T-helper 9 cell (primary cell): ENCODE measurements at regions not wholly inside any gene's neighbourhood (a gene's known extent, or its start where the extent isn't known, plus 50 kb on each side); places are given as distances from the start of the nearest gene placed in this dataset.
"Not testable (repeated sequence)": the region's sequence is repeated elsewhere in the genome, so short reads cannot be mapped to it uniquely, and the experiment has no call there.

Source experiments
- DNase-seq: peaks from one replicate; pipeline ENCODE4 v3.0.0-alpha.2; 2020

DNA sequence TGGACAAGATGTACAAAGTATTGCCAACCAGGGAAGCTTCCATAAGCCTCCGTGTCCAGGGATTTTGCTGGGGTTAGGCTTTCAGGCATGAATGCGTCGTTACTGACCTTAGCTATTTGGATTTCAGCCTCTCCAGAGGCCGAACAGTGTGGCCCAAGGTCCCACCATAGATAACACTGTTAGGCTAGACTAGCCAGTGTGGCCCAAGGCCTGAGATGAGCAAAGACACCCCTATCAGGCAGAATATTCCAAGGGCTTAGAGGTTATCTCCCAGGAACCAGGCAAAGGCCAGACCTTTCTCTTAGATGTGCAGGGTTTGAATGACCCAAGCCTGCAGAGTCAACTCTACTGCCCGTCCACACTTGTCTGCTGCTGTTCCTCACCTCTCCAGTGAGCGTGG lies 131.7 kb upstream of the NDUFV2 start:
- no peak for DNase-seq

DNA sequence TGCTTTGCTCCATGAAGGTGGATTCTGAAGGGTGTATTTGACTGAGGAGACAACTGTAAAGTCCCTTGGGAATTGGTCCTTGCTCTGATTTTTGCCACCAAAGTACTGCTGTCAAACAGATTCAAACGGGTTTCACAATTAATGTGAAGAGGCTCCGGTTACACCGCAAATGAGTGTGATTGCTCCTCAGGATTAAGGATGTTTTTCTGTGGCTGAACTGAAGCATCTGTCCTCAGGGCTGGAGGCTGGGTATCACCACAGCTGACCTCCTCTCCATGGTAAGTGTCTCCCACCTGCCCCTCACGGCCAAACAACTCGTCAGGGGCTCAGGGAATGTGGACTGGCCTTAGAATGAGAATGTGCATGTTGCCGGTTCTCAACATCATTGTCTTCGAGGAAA lies 130.4 kb upstream of the NDUFV2 start:
- DNase-seq = no peak

- no peak for DNase-seq
Measured at GRCh38 chr18:8974279-8974678, 128.2 kb upstream of the NDUFV2 start.

DNA sequence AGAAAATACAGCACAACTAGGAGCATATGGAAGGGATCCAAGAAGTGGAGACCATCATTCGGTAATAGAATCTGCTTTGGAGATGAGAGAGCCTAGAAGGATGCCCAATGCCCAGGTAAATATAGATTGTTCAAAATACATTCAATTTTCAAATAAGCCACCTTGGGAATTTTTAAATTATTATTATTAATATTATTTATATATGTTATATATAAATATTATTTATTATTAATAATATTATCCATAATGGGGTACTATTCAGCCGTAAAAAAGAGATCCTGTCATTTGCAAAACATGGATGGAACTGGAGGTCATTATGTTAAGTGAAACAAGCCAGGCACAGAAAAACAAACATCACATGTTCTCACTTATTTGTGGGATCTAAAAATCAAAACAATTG lies 127.8 kb upstream of the NDUFV2 start:
- no peak for DNase-seq

DNA sequence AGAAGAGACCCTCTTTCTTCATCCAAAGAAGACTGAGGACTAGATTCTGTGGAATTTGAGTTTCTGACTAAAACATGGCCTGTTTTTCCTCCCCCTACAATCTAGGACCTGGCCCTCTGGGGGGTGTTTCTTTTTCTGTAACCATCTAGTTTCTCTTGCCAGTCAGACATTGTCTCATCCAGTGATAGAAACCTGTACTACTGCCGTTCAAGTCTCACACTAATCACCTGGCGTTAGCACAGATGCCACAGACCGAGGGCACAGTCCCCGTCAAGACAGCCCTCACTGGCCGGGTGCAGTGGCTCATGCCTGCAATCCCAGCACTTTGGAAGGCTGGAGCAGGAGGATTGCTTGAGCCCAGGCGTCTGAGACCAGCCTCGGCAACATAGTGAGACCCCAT lies 126.9 kb upstream of the NDUFV2 start:
- DNase-seq = no peak

DNA sequence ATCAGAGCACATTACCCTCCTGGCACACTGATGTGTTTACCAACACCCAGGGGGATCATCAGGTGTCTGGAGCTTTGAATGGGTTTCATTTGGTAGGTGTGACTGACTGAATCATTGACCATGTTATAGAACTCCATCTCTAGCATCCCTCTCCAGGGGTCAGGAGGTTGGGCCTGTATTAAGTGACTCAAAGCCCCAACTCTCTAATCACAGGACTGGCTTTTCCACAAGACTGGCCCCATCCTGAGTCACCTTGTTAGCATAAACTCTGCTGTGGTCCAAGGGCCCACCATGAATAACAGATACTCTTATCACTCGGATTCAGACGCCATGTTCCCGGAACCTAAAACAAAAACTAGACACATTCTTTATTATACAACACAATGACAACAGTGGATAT lies 125.9 kb upstream of the NDUFV2 start:
- no peak for DNase-seq

GRCh38 chr18:8977166-8977565 lies 125.3 kb upstream of the NDUFV2 start:
- no peak for DNase-seq

- DNase-seq = no peak
Measured at GRCh38 chr18:8977701-8978100, 124.8 kb upstream of the NDUFV2 start.

- DNase-seq = no peak
Measured at GRCh38 chr18:8978394-8978793, 124.1 kb upstream of the NDUFV2 start.

DNA sequence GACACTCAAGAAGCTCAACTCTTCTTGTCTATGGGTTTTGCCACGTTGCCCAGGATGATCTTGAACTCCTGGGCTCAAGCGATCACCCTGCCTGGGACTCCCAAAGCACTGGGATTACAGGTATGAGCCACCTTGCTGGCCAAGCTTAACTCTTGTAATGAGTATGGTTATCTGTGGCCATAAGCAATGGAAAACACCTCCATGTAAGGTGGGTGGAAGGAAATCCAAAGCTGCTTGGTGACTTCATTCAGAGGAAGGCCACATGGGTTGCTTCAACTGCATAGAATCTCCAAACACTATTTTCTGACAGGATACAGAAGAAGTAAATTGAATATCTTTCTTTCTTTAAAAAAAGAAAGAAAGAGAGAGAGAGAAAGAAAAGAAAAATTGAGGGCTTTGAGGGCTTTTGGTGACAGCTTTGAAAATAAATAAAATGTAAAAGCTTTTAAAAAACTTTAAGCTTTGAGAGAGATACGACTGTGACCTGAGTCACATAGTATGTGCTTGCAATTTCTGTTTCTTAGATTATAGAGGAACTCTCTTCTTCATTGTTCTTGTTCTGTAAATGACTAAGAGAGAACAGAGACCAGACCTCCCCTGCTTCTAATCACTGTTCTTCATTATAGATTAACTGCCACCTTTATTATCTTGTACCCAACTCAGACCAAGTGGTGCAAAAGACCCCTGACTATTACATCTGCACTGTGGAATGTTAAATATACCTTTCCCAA lies 123.1 kb upstream of the NDUFV2 start:
- no peak for DNase-seq

DNA sequence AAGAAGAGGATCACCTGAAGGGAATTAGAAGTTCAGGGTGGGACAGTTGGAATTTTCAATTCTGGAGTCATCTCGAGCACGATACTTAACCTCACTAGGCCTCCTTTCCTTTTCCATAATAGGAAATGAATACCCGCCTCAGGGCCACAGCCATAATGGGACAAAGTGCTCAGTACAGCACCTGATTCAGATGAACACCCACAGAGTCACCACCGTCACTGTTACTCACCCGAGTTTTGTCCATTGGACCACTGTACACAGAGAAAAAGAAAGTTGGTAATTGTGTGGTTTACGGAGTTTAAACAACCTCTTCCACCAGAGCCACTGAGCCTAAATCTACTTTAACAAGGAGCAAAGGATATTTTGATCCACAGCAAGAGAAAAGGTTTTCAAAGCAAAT lies 122.0 kb upstream of the NDUFV2 start:
- DNase-seq = no peak

GRCh38 chr18:8980918-8981317 lies 121.6 kb upstream of the NDUFV2 start:
- no peak for DNase-seq

GRCh38 chr18:8982416-8983183 lies 119.9 kb upstream of the NDUFV2 start:
- no peak for DNase-seq

GRCh38 chr18:8983195-8983594 lies 119.3 kb upstream of the NDUFV2 start:
- no peak for DNase-seq

DNA sequence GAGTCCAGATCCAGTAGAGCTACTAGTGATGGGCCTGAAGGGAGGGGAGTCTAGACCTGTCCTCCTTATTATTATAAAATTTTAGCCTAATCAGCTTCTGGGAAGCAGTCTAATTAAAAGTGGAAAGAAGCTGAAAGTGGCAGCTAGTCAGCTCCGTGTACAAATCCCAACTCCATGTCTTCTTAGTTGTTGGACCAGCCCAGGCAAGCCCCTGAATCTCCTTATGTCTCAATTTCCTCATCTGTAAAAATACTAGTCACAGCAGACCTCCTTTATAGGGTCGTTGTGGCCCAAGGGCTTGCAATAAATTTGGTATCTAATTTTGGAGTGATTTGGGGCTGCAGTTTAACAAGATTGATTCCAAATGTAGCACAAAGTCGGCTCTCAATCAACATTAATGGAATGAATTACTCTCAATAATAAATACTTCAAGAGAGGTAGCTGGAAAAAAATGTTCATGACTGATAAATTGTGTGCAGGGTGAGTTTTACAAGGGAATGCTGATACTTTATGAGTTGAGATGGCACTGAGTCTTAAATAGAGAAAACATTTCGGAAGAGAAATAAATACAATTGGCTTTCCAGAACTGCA lies 118.3 kb upstream of the NDUFV2 start:
- DNase-seq = no peak

- no peak for DNase-seq
Measured at GRCh38 chr18:8987241-8987640, 115.3 kb upstream of the NDUFV2 start.

GRCh38 chr18:8988260-8988871 lies 114.1 kb upstream of the NDUFV2 start:
- peak; percentile 42 for DNase-seq

DNA sequence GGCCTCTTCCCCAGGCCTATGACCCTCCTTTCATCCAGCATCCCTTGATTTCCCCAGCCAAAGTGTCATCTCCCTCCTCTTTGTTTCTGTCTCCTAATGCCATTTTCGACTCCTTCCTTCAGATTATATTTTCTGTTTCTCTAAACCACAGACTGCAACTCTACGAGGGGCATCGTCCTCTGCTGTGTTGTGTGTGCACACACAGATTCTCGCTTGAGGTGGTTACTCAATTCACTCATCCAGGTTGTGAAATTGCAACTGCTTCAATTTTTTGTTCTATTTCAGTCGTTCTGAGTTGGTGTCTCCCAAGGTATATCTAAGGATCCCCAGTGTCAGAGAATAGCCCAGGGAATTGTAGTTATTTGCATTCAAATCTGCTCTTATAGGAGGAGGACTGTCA lies 113.5 kb upstream of the NDUFV2 start:
- no peak for DNase-seq

DNA sequence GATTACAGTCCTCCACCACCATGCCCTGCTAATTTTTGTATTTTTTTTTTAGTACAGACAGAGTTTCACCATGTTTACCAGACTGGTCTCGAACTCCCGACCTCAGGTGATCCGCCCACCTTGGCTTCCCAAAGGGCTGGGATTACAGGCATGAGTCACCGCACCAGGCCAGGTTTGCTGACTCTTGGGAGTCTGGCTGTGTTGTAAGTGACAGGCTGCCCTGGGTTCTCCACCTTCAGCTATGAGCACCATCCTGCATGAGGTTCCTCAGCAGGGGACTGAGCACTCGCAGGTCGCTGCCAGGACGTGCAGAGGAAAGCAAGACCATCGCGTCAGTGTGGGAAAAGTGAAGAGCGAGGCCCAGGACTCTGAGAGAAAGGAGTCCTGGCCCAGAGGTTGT lies 112.6 kb upstream of the NDUFV2 start:
- DNase-seq = no peak

GRCh38 chr18:8990276-8991031 lies 112.0 kb upstream of the NDUFV2 start:
- DNase-seq = no peak

DNA sequence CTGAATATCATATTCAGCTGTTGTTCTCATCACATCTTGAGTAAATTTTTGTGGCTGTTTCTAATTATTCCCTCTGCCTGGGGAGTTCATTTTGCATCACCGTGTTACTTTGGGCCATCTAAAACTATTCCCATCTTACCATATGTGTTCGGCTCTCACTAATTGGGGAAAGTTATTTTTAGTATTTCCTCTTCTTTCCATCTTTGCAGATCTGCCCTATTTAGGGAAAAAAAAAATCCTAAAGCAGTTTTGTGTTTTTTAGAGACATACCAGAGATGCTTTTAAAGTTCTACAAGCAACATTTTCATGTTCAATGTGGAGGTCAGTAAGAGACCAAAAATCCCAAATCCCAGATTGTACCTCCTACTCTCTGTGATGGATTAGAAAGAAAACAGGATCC lies 111.3 kb upstream of the NDUFV2 start:
- no peak for DNase-seq

DNA sequence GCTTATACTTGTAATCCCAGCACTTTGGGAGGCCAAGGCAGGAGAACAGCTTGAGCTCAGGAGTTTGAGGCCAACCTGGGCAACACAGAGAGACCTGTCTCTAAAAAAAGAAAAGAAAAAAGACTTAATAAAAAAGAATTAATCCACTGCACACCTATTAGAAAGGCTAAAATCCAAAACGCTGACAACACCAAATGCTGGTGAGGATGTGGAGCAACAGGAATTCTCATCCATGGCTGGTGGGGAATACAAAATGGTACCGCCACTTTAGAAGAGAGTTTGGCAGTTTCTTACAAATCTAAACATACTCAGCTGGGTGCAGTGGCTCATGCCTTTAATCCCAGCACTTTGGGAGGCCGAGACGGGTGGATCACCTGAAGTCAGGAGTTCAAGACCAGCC lies 110.0 kb upstream of the NDUFV2 start:
- not testable (repeated sequence) for DNase-seq

DNA sequence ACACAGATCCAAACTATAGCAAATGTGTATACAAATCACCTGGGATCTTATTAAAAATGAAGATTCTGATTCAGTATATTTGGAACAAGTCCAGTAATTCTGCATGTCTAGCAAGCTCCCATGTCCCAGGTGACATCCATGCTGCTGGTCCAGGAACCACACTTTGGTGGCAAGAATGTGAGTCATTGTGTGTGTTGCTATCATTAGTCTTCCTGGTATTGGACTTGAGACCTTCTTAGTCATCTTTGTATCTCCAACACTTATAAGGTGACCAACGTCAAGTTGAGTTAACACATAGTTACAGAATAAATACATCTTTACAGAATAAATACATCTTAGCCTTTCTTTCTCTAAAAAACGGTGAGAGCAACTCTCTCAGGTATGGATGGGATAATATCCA lies 107.9 kb upstream of the NDUFV2 start:
- DNase-seq = no peak
